ENCODE measurements at regions not wholly inside any gene's neighbourhood (a gene's known extent, or its start where the extent isn't known, plus 50 kb on each side); places are given as distances from the start of the nearest gene placed in this dataset.

- Histone ChIP-seq H3K27ac (ENCODE audit: extremely low read depth, low read depth, low read length) (no peak overlapping the region), H3K79me2 (ENCODE audit: control insufficient read depth, insufficient read depth, low read length) (no peaks in the 10 kb centered on the region), H3K4me2 (ENCODE audit: insufficient read depth, low read length) (no peak overlapping the region), H3K36me3 (ENCODE audit: control insufficient read depth, insufficient read depth, low read length) (no peaks in the 10 kb centered on the region), H3K27me3 (ENCODE audit: control insufficient read depth in 2 of 2, insufficient read depth in 2 of 2, low read length in 2 of 2) (no peaks in the 10 kb centered on the region), H3K9me3 (replicated peaks; ENCODE audit: control insufficient read depth, insufficient read depth, low read depth, low read length) (no peaks in the 10 kb centered on the region), H4K20me1 (replicated peaks; ENCODE audit: control insufficient read depth, insufficient read depth, low read length) (no peaks in the 10 kb centered on the region), H3K9ac (ENCODE audit: insufficient read depth in 1 of 2, low read depth in 2 of 2, low read length in 2 of 2) (no peak overlapping the region), H3K4me1 (replicated peaks in 1 of 2; ENCODE audit: control insufficient read depth in 2 of 2, insufficient read depth in 2 of 2, low read length in 2 of 2) (peaks cover 18 to 50% of the 10 kb centered on the region in 2 experiments), H3K4me3 (no peak overlapping the region), H3K9me1 (ENCODE audit: control insufficient read depth, insufficient read depth, low read length) (no peaks in the 10 kb centered on the region), H2AFZ (ENCODE audit: low read depth, low read length) (no peak overlapping the region)
- DNase-seq (ENCODE audit: extremely low read depth in 1 of 4, low spot score in 3 of 4) (no peak), FAIRE-seq (no peak), ATAC-seq (no peak)
- in situ Hi-C loops (cut with MboI) (no loop called here), intact Hi-C loops (cut with micrococcal nuclease) (no loop called here)
- CTCF ChIA-PET (ENCODE audit: low intra/inter-chr PET ratio) = no interaction called here
- no TSS peak for BruUV-seq (replicated peaks)
- TF ChIP-seq ZNF512 (tag; IDR thresholded peaks at IDR 0.05) (no peak), TRIM25 (IDR thresholded peaks at IDR 0.05; ENCODE audit: borderline replicate concordance) (no peak), TCFL5 (CRISPR knock-in tag; conservative IDR thresholded peaks at IDR 0.05) (no peak), ZNF212 (CRISPR knock-in tag; IDR thresholded peaks at IDR 0.05) (no peak)
- WGBS (ENCODE audit: insufficient coverage, low coverage, missing lambda C conversion rate) = 70% methylated on average over 2 of the region's 2 CpGs
- POLR2A ChIA-PET = no interaction called here
These were observed 180.6 kb upstream of the TAB2 start for GRCh38 chr6:149136913-149137286.
